Gastroesophageal sphincter (tissue), 3 donors: ENCODE measurements at regions not wholly inside any gene's neighbourhood (a gene's known extent, or its start where the extent isn't known, plus 50 kb on each side); places are given as distances from the start of the nearest gene placed in this dataset.

Source experiments
- EP300 ChIP-seq: sonication (generic); formaldehyde crosslinking; IDR thresholded peaks from one replicate; pipeline ENCODE4 v1.6.1; 2017; ENCODE audit warnings: antibody characterized with exemption, mild to moderate bottlenecking
- POLR2A ChIP-seq, 2 donors: fragments of 450-650 bp; IDR thresholded peaks; one replicate each; pipeline ENCODE4 v1.6.1; 2017; ENCODE audit warnings: antibody characterized with exemption in 2 of 2, mild to moderate bottlenecking in 2 of 2, moderate library complexity in 1 of 2
- POLR2AphosphoS5 ChIP-seq: sonication (generic); formaldehyde crosslinking; IDR thresholded peaks from one replicate; pipeline ENCODE4 v1.6.1; 2017; ENCODE audit warnings: antibody characterized with exemption
- TF ChIP-seq, protein P1 (sequence below), 4 experiments: fragments of 200-600 bp in 2 of 4; fragments of 450-650 bp in 2 of 4; sonication (generic) in 1 of 4; IDR thresholded peaks; one replicate each; pipeline ENCODE4 v1.5.1; 2017 to 2019; ENCODE audit warnings: antibody characterized with exemption in 4 of 4, mild to moderate bottlenecking in 2 of 4, moderate library complexity in 2 of 4

- TF ChIP-seq POLR2A (IDR thresholded peaks at IDR 0.05) (no peak), EP300 (no peak), POLR2AphosphoS5 (no peak)
- TF ChIP-seq, protein P1, sequence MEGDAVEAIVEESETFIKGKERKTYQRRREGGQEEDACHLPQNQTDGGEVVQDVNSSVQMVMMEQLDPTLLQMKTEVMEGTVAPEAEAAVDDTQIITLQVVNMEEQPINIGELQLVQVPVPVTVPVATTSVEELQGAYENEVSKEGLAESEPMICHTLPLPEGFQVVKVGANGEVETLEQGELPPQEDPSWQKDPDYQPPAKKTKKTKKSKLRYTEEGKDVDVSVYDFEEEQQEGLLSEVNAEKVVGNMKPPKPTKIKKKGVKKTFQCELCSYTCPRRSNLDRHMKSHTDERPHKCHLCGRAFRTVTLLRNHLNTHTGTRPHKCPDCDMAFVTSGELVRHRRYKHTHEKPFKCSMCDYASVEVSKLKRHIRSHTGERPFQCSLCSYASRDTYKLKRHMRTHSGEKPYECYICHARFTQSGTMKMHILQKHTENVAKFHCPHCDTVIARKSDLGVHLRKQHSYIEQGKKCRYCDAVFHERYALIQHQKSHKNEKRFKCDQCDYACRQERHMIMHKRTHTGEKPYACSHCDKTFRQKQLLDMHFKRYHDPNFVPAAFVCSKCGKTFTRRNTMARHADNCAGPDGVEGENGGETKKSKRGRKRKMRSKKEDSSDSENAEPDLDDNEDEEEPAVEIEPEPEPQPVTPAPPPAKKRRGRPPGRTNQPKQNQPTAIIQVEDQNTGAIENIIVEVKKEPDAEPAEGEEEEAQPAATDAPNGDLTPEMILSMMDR (IDR thresholded peaks at IDR 0.05): no peak
These were observed 289.0 kb downstream of the SNX13 start for GRCh38 chr7:17651341-17651740.
